GM21447 (cell line): ENCODE measurements at regions not wholly inside any gene's neighbourhood (a gene's known extent, or its start where the extent isn't known, plus 50 kb on each side); places are given as distances from the start of the nearest gene placed in this dataset.

Source experiments
- ATAC-seq: cut with Tn5 transposase; IDR thresholded peaks from one replicate; pipeline ENCODE4 v1.9.1; 2021; ENCODE audit not compliant: unreplicated experiment

DNA sequence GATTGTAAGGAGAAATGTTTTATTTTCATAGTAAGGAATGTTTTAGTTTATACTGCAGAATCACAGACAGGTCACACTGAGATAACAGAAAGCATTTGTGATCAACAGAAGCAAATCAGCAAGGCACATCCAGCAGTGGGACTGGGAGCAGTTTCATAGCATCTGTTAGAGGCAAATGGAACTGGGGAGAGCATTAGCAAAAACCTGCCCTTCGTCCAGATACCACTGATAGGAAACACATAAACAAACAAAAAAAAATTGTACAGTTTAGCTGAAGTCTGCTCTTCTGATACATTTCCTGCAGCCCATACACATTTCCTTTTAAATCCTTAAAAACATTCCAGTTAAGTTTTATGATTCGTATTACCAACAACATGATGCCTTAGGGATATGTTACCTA is 374.3 kb downstream of the PCDH7 start:
- no peak for ATAC-seq

DNA sequence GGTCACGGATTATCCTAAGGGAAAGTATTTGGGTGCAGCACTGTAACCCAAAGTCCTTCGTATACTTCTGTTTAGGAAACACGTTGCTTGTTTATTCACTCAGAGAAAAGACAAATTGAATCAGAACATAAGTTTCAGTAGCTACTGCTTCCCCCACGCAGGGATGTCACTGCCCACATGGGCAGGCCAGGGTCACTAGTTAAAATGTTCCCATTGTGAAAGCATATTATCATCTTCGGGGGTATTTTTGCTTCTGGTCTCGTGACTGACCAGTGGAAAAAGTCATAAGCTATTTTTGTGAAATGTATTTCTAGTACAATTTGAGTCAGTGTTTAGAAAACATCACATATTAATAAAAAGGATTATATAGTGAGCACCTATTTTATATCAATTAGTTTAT is 377.8 kb downstream of the PCDH7 start:
- ATAC-seq = no peak

DNA sequence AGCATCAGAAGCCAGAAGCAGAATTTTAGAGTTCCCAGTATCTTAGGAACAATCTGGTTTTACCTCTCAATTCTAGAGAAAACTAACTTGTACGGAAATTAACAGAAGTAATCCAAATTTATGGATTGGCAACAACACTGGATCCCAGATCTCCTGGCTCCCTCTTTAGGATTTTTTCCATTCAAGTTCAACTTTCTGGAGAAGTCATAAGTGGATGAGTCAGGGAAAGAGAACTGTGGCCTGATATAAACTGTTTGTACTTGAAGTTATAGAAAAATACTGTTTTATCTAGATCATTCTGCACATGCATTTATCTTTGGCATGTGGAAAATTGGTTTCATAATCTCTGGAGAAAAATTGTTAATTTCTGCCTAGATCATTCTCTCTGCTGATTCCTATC is 380.4 kb downstream of the PCDH7 start:
- no peak for ATAC-seq

GRCh38 chr4:31104043-31104442 is 383.9 kb downstream of the PCDH7 start:
- no peak for ATAC-seq

DNA sequence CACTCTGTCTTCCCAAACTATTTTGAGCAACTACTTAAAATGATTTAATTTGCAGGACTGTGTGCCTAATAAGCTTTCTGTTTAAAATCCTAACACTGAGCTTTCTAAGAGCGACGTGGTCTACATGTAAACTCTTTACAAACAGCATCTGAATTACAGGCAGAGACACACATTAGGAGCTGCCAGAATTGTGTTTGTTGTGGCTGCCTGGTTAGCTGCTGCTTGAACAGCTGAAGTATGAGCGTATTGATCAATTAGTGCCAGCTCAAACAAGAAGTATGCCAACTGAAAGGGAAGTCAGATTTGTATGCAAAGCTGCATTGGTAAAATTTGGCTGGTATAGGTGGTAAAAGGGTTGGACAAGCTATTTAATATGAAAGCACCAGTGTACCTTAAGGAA is 384.4 kb downstream of the PCDH7 start:
- ATAC-seq = no peak

- ATAC-seq = no peak
These were observed 386.2 kb downstream of the PCDH7 start for GRCh38 chr4:31106419-31106818.

GRCh38 chr4:31107362-31107761 is 387.2 kb downstream of the PCDH7 start:
- no peak for ATAC-seq

GRCh38 chr4:31108762-31109161 is 388.6 kb downstream of the PCDH7 start:
- ATAC-seq = no peak

GRCh38 chr4:31111790-31112189 is 391.6 kb downstream of the PCDH7 start:
- ATAC-seq = no peak

DNA sequence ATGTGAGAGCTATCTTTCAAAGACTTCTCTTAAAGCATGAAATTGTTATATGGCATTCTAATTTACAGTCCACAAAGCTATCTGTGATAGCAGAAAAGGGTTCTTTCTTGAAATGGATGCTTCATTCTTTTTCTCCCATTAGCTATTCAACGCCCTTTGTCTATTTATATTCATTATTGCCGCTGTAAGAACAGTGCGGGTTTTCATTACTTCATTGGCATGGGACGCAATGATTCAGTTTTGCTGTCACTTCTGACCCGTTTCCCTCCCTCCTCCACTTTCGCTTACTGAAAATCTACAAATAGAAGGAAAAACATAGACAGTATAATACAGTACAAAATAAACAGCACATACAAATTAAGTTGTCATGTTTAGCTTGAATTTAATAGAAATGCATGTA is 394.6 kb downstream of the PCDH7 start:
- ATAC-seq = no peak

- no peak for ATAC-seq
These were observed 403.9 kb downstream of the PCDH7 start for GRCh38 chr4:31124008-31124585.

GRCh38 chr4:31125061-31125460 is 404.9 kb downstream of the PCDH7 start:
- ATAC-seq = no peak

GRCh38 chr4:31125496-31125895 is 405.3 kb downstream of the PCDH7 start:
- no peak for ATAC-seq

DNA sequence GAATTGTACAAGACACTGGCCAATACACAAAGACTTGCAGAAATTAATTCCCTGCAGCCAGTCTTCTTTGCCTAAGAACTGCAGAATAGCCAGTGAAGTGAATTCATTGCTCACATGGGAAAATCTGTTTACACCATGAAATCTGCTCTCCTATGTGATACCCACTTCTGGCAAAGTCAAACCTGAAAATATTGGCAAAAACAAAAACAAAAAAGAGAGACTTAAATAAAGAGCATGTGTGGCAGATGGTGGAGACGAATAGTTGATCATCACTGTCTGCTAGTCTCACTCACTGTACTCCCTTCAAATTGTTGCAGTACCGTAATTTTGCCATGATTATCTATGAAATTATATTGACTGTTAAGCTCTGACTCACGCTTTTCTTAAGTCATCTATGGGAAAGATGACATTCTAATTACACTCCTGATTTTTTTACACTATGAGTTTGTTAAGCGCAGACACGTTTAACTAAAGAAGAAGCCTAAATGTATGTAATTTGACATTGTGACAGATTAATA is 406.8 kb downstream of the PCDH7 start:
- ATAC-seq = no peak

- no peak for ATAC-seq
These were observed 410.8 kb downstream of the PCDH7 start for GRCh38 chr4:31130930-31131329.

GRCh38 chr4:31134720-31135119 is 414.6 kb downstream of the PCDH7 start:
- ATAC-seq = no peak

GRCh38 chr4:31139767-31140166 is 419.6 kb downstream of the PCDH7 start:
- ATAC-seq = no peak

DNA sequence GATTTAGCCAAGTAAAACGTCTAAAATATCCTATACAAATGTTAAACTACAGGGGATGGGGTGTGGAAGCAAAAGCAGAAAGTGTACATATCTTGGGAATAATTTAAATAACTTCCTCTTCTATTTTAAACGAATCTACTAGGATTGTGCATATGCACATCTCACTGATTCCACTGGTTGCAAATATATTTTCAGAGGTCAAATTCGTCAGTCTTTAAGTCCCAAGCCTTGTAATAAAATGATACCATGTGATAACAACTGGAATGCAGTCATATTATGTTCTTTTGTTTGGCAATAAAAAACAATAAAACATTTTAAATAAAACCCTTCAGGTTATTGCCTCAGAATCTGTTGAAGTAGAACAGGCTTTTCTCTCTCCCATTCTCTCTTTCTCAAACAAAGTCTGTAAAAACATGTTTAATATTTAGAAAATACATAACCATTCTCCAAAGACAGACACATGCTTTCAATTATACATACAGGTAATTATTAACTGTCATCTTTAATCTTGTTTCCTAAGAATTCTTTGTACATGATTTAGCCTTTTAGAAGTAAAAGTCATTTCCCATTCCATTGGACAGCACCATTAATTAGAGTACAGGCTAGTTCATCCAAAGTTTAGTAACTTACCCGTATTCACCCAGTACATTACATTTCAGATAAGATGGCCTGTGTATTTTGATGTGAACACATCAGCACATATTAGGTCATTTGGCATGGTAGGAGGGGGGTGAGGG is 421.1 kb downstream of the PCDH7 start:
- ATAC-seq = no peak

- ATAC-seq = no peak
These were observed 421.6 kb downstream of the PCDH7 start for GRCh38 chr4:31141832-31142142.

DNA sequence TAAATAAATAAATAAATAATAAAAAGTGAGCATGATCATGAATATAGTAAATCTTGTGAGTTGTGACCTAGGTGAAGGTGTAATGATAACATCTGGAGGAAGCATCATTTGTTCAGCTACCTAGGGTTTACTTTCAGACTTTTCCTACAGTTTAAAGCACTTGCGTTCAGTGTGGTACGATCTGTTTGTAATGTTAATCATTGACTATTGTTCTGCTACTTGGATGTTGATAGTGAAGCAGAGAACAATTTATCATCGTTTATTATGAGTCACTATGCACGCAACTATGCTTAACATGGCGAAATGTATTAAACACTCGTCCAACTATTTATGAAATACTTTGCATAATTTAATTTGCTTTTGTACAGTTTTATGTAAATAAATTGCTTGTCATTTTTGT is 426.2 kb downstream of the PCDH7 start:
- no peak for ATAC-seq

- ATAC-seq = no peak
These were observed 428.8 kb downstream of the PCDH7 start for GRCh38 chr4:31148990-31149389.

DNA sequence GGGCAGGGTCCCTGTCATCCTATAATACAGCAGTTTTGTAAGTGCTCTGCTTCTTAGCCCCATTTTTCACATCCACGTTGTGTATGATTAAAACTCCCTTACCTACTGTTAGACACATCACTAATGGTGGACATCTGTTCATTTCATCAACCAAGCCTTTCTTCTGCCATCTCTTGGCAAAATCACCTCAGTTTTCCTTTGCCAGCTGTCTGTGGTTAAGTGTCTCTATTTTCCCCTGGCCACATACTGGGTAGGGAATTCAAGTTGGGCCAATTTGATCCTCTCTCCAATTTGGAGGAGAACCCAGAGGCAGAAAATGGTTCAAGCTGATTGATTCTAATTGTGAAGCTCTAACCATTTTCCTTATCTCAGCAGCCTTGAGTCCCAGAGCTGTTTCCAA is 436.1 kb downstream of the PCDH7 start:
- ATAC-seq = no peak

GRCh38 chr4:31160146-31160545 is 440.0 kb downstream of the PCDH7 start:
- no peak for ATAC-seq
